Adrenal gland (tissue), 5 donors: ENCODE measurements at regions not wholly inside any gene's neighbourhood (a gene's known extent, or its start where the extent isn't known, plus 50 kb on each side); places are given as distances from the start of the nearest gene placed in this dataset.

Source experiments
- CTCF ChIP-seq, 6 experiments: fragments of 450-650 bp in 4 of 6; fragments of 200-600 bp in 2 of 6; sonication (generic) in 1 of 6; IDR thresholded peaks; 1 replicate in 5 of 6; 2 replicates in 1 of 6; pipeline versions ENCODE4 v1.5.1 to v1.8.0; 2016 to 2021; ENCODE audit warnings: antibody characterized with exemption in 6 of 6, mild to moderate bottlenecking in 2 of 6, moderate library complexity in 1 of 6
- POLR2A ChIP-seq, 2 donors: fragments of 450-650 bp; IDR thresholded peaks; one replicate each; pipeline ENCODE4 v1.6.1; 2017; ENCODE audit warnings: antibody characterized with exemption in 2 of 2, mild to moderate bottlenecking in 2 of 2, moderate library complexity in 1 of 2
- donor health status: DM: no; HTN: no; CAD: no.

- TF ChIP-seq CTCF (IDR thresholded peaks at IDR 0.05) (no peak), POLR2A (IDR thresholded peaks at IDR 0.05) (no peak)
Observed at GRCh38 chr13:22017226-22017625, 346.4 kb downstream of the FGF9 start.
